A204.1 (cell line): ENCODE measurements at regions not wholly inside any gene's neighbourhood (a gene's known extent, or its start where the extent isn't known, plus 50 kb on each side); places are given as distances from the start of the nearest gene placed in this dataset.
"Not testable (repeated sequence)": the region's sequence is repeated elsewhere in the genome, so short reads cannot be mapped to it uniquely, and the experiment has no call there.

Experiments
- FAIRE-seq: peaks from 2 replicates; lab custom pipeline; 2012; peaks lifted over from hg19 to GRCh38; lab: Jason Lieb, UNC

DNA sequence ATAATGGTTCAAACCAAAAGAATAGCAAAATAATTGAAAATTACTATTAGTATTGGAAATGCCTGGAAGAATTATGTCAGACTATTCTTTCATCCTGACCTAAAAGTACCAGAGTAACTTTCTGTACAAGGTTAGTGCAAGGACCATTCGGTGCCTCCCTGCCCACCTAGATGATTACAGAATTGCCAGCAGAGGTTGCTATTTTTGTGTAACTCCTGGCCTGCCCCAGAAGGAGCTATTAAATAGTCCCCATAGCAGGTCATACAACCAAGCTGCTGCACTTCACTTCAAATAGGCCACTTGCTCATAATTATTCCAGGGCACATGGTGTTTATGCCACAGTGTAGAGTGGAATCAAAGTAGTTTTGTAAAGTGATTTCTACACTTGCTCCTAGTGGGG lies 831.1 kb upstream of the PABPC4L start:
- no peak for FAIRE-seq

DNA sequence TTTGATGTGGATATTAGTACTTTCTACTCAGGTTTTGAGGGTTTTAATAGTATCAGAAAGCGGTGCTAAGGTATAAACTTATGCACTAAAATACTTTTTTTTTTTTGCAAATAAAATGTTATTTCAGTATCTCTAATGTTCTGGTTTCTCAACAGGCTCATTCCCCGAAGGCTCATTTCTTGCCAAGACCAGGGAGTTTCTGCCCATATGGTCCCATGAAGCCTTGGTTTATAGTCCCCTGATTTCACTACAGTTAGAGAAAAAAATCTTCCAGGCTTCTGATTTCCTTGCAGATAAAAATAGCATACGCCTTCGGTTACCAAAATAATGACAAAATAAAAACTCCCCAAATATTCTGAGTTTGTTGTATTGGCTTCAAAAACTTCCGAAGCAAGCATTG lies 814.2 kb upstream of the PABPC4L start:
- no peak for FAIRE-seq

DNA sequence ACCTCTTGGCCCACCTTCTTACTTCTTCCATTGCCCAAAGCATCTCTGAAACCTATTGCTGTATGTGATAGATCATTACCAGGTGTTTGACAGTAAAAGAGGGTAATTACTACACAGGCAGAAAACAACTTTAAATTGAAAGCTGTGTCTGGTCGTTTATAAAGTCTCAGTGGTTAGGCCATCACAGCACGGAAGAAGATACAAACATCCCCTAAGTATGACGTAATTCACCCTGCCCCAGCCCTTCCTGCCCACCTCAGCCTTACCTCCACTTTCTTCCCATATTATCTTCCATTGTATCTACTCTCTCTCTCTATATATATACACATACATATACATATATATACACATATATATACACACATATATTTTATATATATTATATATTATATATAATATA lies 805.8 kb upstream of the PABPC4L start:
- FAIRE-seq = no peak

DNA sequence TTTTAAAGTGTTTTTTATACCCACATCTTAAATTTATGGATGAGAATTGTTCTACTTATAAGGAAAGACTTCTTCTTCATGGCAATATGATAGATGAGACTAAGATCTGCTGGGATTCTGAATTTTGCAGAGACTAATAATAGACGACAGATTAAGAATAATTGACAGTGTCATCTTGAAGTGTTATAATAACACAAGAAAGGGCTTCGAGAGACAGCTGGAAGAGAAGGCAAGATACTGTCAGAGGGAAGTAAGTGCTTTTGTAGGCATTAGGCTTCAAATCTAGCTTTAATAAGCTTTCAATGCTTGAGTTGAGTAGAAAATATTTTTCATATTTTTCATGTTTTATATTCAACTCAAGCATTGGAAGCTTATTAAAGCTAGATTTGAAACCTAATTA lies 797.6 kb upstream of the PABPC4L start:
- FAIRE-seq = no peak

DNA sequence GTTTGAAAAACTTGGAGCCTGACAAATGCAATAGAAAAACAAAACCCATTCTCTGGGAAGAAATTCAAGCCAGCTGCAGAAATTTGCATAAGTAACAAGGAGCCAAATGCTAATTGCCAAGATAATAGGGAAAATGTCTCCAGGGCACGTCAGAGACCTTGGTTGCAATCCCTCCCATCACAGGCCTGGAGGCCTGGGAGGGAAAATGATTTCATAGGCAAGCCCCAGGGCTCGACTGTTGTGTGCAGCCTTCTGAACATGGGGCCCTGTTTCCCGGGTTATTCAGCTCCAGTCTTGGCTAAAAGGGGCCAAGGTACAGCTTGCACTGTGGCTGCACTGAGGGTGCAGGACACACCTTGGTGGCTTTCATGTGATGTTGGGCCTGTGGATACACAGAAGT lies 760.4 kb upstream of the PABPC4L start:
- FAIRE-seq = no peak

DNA sequence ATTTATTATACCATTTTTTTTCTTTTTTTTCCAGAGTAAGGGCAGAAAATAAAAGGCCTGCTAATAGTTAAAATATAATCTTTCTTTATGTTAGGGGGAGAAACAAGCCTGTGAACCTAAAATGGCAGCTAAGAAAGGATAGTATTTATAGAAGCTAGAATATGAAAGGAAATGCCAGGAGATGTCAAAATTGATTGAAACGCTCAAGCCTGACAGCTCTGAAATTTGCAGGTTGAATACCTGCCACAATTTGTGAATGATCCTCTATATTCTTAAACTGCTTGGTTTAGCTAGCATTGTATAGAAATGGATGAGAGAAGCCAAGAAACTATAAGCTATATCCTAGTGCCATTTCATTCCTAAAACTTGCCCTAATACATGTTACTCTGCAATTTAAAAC lies 757.3 kb upstream of the PABPC4L start:
- FAIRE-seq = no peak

DNA sequence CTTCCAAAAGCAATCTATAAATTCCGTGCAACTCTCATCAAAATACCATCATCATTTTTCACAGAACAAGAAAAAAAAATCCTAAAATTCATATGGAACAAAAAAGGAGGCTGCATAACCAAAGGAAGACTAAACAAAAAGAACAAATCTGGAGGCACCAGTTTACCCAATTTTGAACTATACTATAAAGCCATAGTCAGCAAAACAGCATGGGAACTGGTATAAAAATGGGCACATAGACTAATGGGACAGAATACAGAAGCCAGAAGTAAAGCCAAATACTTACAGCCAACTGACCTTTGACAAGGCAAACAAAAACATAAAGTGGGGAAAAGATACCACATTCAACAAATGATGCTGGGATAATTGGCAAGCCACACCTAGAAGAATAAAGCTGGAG lies 753.5 kb upstream of the PABPC4L start:
- FAIRE-seq = no peak

DNA sequence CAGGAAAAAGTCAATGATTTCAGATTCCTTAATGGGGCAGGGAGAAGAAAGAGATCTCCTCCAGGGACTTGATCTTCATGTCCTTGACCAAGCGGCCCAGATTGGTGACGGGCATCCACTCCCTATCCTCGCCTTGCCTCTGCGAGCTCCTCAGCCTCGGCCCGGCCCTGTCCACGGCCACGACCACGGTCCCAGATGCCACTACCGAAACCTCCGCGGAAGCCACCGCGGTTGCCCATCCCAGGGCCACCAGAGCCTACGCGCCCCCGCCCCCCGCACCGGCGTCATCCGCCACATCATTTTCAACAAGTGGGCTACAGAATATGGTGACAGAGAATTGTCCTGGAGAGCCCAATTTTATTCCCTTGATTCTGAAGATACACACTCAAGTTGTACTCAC lies 751.2 kb upstream of the PABPC4L start:
- FAIRE-seq = no peak

DNA sequence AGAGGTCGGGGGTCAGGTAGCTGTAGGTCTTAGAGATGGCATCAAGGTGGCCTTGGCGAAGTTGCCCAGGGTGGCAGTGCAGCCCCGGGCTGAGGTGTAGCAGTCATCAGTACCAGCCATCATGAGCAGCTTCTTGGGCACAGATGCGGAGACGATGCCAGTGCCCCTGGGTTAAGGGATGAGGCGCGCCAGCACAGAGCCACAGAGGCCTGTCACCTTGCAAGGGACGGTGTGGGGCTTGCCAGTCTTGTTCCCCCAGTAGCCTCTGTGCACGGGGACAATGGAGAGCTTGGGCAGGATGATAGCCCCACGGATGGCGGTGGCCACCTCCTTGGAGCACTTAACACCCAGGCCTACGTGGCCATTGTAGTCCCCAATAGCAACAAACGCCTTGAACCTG lies 750.7 kb upstream of the PABPC4L start:
- FAIRE-seq = no peak

DNA sequence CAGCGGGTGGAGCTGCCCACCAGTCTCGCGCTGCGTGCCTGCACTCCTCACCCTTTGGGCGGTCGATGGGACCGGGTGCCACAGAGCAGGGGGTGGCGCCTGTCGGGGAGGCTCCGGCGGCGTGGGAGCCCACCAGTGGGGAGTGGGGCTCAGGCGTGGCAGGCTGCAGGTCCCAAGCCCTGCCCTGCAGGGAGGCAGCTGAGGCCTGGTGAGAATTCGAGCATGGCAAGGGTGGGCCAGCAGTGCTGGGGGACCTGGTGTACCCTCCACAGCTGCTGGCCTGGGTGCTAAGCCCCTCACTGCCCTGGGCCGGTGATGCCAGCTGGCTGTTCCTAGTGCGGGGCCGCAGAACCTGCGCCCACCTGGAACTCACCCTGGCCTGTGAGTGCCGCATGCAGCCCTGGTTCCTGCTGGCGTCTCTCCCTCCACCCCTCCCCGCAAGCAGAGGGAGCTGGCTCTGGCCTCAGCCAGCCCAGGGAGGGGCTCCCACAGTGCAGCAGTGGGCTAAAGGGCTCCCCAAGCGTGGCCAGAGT lies 746.6 kb upstream of the PABPC4L start:
- no peak for FAIRE-seq

DNA sequence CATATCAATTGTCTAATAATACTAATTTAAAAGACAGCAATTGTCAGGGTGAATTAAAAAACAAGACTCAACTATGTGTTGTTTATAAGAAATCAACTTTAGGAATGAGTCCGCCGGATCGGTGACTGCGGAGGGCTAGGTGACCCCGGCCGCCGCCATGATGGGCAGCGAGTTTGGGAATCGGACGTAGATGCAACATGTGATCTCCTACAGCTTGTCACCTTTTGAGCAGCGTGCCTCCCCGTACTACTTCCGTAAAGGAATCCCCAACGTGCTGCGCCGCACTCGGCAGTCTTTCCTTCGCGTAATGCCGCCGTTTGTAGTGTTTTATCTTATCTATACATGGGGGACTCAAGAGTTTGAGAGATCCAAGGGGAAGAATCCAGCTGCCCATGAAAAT lies 742.5 kb upstream of the PABPC4L start:
- FAIRE-seq = no peak

DNA sequence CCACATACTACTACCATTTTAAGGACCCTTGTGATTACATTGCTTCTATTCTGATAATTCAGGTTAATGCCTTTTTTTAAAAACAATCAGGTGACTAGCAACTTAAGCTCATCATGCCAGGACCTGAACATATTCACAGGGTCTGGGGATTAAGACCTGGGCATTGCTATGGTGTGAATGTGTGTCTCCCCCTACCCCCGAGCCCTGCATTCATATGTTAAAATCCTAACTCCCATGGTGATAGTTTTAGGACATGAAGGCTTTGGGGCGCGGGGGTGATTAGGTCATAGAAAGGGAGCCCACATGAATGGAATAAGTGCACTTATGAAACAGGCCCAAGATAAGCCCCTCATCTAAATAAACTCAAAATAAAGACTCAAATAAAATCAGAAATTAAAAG lies 734.4 kb upstream of the PABPC4L start:
- FAIRE-seq = no peak

DNA sequence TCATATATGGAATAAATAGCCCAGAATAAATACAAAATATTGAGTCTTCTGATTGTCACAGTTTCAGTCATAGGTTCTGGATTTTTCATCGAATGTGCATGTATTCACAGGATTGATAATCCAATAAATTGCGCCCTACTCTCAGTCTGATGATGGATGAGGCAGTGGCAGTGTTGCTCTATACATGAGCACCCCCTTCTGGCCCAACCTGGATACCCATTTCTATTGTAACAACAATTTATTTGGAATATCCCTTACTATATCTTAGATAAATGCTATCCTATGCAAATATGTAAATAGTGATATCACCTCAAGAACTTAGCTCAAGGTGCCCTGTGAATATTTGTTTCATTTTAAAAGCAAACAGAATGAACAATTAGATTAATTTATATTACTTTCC lies 733.7 kb upstream of the PABPC4L start:
- no peak for FAIRE-seq

DNA sequence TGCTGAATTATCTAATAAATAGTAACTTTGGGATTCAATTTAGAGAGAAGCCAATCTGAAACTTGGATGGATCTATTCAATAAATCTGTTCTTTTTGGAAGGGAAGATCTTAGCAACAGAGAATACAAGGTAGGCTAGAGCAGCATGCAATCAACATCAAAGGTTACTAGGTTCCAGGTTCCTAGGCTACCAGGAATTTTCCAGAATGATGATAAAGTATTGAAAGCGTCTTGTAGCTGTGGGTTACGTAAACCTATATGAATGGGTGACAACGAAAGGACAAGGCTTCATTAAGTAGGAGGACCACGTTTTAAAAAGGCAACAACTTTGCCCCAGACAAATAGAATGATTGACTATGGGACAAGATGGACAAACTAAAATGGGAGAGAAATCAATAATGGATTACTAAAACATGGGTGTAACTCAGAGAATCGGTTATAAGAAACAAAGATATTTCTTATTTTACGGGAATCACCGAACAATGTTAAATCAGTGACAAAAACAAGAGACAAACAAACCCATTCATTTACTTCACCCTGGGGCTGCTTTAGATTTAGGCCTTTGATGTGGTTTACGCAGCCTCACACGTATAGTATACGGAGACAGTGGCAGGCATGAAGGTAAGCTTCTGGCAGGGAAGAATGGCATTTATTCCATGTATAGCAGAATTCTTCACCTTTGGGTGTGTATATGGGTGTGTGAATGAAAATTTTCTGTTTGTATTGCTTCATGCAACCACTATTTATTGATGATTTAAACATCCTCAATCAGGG lies 732.6 kb upstream of the PABPC4L start:
- FAIRE-seq = no peak

DNA sequence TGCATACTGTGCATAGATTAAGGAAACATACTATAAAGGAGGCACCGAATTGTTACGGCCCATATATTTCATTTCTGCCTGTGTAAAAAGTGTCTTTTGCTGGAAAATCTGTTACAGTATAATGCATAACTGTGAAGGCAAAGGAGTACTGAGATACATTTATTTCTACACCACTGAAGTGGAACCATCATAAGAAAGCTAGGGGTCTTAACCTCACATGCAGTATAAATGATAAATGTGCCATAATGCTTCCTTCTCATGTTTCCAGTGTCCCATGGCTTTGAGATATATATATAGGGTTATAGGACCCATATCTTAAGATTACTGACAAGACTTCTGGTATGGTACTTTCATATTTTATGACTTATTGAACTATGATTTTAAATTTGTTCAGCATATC lies 713.8 kb upstream of the PABPC4L start:
- FAIRE-seq = no peak

DNA sequence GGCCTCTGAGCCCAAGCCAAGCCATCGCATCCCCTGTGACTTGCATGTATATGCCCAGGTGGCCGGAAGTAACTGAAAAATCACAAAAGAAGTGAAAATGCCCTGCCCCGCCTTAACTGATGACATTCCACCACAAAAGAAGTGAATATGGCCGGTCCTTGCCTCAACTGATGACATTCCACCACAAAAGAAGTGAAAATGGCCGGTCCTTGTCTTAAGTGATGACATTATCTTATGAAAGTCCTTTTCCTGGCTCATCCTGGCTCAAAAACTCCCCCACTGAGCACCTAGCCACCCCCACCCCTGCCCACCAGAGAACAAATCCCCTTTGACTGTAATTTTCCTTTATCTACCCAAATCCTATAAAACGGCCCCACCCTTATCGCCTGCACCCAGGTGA lies 712.7 kb upstream of the PABPC4L start:
- FAIRE-seq = not testable (repeated sequence)

DNA sequence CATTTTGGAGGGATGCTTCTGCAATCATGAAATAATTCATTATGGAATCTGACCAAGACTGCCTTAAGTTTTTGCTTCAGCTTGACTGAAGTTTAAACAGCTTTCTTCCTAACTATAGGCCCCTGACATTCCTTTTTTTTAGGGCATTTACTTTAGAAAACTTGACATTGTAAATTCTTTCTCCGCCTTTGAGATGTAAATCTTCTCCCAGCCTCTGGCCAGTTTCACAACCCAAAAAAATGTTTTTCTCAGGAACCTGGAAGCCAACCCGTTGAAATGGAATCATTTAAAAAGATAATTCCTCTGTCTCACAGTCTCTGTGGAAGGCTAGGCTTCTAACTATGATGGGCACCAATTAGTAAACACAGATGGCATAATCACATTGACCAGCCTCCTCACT lies 710.4 kb upstream of the PABPC4L start:
- FAIRE-seq = no peak

DNA sequence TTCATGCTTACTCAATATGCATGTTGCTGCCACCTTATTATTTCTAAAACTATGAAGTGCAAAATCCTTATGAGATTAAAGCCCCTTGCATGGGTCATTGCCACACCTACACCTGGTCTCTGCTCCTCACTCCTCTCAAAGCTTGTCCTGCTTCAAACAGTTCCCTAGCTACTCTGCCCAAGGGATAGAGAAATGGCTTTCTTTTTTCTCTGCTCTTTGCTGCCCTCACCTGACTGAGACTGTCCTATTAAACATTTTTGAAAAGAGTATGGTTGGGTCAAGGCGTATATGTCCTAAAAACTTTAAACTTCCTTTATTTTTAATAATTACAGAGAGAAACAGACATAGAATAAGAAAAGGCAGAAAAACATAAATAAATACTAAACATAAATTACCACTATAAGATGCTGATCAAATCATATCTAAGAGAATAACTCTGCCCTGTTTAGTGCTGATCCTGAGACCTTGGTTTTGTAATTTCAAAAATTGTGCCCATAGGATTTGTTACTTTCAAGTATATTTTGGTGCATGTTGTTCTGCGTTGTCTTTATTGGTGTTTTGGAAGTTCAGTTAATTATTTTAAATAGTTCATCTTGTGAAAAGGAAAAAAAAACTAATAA lies 704.9 kb upstream of the PABPC4L start:
- FAIRE-seq = peak; percentile 89

DNA sequence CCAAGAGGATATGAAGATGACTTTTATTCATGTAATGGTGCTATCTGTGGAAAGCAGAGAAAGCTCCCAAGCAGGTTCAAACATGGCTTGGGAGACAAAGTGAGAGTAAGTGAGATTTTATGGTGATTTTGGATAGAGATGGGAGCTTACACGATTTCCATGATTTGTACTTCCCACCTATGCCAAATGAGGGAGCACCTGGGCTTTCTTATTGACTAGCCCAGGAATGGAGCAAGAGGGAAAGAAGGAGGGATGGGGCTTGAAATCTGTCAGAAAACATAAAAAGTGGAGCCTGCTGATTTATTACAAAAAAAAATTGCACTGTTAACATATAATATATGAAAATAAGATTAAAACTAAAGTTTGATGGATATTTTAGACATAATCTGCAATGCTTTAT lies 703.5 kb upstream of the PABPC4L start:
- no peak for FAIRE-seq

DNA sequence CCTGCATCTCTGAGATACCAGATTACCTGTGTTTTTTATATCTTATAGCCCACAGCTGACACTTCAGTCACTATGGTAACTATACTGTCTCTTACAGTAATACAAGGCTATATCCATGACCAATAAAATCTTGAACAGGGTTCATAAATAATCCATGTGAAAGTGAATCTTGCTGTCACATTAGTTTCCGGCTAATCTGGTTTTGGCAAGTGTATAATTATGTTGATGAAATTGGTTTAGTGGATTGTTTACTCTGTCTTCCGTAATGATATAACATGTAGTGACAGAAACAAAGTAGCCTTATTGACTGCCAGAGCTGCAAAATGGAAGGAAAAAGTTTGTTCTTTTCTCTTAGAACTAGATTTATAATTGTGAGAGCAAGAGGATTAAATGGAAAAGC lies 686.6 kb upstream of the PABPC4L start:
- FAIRE-seq = no peak

DNA sequence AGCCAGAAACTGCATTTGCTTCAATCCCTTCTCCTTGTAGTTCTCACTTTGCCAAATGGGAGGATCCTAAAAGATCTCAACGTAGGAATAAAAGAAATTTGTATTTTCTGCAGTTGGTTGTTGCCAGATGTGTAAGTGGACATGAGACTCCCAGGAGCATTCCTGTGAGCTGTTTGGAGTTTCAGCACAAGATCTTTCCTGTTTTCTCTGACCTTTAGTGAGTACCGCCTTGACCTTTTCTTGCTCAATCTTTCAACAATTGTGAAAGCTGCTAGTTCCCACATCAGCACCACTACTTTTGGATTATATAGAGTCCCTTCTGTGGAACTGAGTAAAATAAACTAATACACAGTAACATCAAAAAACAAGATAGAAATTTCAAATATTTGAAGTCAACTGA lies 683.8 kb upstream of the PABPC4L start:
- FAIRE-seq = no peak

DNA sequence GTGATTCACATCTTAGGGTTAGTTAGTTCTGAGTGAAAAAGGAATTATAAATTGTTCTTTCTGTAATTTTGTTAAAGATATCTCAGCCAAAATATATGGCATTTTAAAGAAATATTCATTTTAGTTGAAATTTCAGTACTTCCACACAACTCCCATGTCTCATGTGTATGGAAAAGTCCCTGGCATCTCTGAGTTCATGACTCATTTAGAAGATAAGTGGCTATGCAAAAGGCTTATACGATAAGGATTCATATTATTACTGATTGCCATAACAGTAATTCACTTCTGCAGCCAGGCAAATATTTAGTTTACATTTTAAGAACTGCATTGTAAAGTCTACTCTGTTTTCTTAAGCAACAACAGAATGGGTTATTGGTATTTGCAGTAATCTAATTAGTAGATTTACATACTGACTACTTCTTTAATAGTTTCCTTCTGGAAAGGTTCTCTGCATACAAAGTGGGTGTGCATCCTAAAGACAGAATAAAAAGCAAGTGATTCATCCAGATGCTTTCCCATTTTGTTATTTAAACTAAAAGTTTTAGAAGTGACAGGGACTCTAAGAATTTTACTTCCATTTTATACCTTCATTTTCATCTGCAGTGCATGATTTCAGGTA lies 682.4 kb upstream of the PABPC4L start:
- FAIRE-seq = no peak

DNA sequence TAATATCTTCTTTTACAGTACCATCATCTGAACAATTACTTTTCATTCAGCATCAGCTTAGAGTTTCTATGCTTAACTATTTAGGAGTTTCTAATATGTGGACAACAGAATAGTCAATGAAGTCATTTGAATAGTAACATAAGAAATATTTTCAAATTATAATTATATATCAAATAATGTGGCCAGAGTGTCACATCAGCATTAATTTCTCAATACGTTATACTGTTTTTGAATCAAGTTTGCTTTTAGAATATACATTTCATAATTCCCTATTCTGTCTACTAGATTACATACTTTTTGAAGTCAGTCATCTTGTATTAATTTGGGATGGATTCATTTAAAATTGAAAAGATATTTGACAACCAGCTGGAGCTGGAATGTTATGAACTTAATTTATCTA lies 677.4 kb upstream of the PABPC4L start:
- FAIRE-seq = peak; percentile 52

DNA sequence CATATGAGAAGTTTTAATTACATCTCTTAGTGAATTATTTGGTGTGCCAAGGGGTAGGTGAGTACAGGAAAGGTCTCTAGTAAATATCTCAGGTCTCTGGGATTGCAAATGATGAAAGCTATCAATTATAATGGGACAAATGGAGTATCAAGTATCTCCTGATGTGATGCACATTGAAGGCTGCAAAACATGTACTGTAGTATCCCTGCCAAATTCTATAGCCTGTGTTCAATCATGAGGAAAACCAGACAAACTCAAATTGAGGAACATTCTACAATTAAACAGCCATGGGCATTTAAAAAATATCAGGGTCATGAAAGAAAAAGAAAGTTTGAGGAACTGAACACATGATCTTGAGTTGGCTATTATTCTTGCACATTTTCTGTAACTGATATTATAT lies 665.4 kb upstream of the PABPC4L start:
- no peak for FAIRE-seq
